Right lobe of liver (tissue), 6 donors: ENCODE measurements at regions not wholly inside any gene's neighbourhood (a gene's known extent, or its start where the extent isn't known, plus 50 kb on each side); places are given as distances from the start of the nearest gene placed in this dataset.

Source experiments
- ATAC-seq, 4 donors: fragments of 200-7000 bp; cut with Tn5 transposase; one replicate each; pipeline ENCODE4 v1.9.1; 2020; ENCODE audit warnings: mild to moderate bottlenecking in 4 of 4, moderate library complexity in 4 of 4
- DNase-seq, 3 donors: peaks; one replicate each; pipeline ENCODE4 v3.0.0-alpha.2; 2020
- H3K27ac ChIP-seq, 3 donors: fragments of 200-600 bp; one replicate each; pipeline ENCODE4 v1.8.0; 2022
- H3K27me3 ChIP-seq, 2 donors: fragments of 200-600 bp; one replicate each; pipeline ENCODE4 v1.8.0; 2022
- H3K36me3 ChIP-seq, 4 donors: fragments of 200-600 bp; sonication (generic) in 1 of 4; one replicate each; pipeline versions ENCODE4 v1.5.1 to v1.8.0; 2017 to 2022; ENCODE audit warnings: control low read depth in 1 of 4
- H3K4me1 ChIP-seq, 4 donors: fragments of 200-600 bp; sonication (generic) in 1 of 4; one replicate each; pipeline versions ENCODE4 v1.5.1 to v1.8.0; 2017 to 2022; ENCODE audit warnings: control low read depth in 1 of 4
- H3K4me3 ChIP-seq, 3 donors: fragments of 200-600 bp; one replicate each; pipeline ENCODE4 v1.8.0; 2022
- H3K9me3 ChIP-seq, 4 donors: fragments of 200-600 bp; sonication (generic) in 1 of 4; one replicate each; pipeline versions ENCODE4 v1.5.1 to v1.8.0; 2017 to 2022; ENCODE audit warnings: control low read depth in 1 of 4
- CTCF ChIP-seq, 4 donors: fragments of 200-600 bp in 3 of 4; fragments of 450-650 bp in 1 of 4; IDR thresholded peaks; one replicate each; pipeline versions ENCODE4 v1.5.1 to v1.8.0; 2016 to 2022; ENCODE audit warnings: antibody characterized with exemption in 4 of 4, mild to moderate bottlenecking in 2 of 4
- POLR2A ChIP-seq: fragments of 450-650 bp; IDR thresholded peaks from one replicate; pipeline ENCODE4 v1.6.1; 2017; ENCODE audit warnings: antibody characterized with exemption, mild to moderate bottlenecking
- WGBS: methylation state at CpG from one replicate; pipeline ENCODE4 v1.1.6; 2018; ENCODE audit warnings: low coverage, low lambda C conversion rate; ENCODE audit not compliant: insufficient coverage; ENCODE audit errors: missing lambda C conversion rate; 5-methylcytosine and 5-hydroxymethylcytosine counted together
- intact Hi-C, 2 donors: fragments of 100-400 bp; cut with DNase I; formaldehyde crosslinking; loops; one replicate each; pipeline versions ENCODE4 v1.11.2 to v1.14.1; 2022
- donor health status: DM: no; HTN: yes; CAD: no.
- donor health status: DM: no; HTN: no; CAD: no.
- donor health status: DM: no; HTN: no; CAD: no.
- donor health status: DM: no; HTN: yes; CAD: no.
- donor health status: DM: no; HTN: yes; CAD: no.

GRCh38 chr11:81224396-81224795, 1509.3 kb downstream of the FAM181B start:
- H3K4me3 ChIP-seq: no peak overlapping the region
- TF ChIP-seq POLR2A: no peak
- no peak for TF ChIP-seq CTCF (IDR thresholded peaks at IDR 0.05)
- WGBS: 54% methylated on average over 3 of the region's 3 CpGs
- ATAC-seq (no peak), DNase-seq (no peak)
- intact Hi-C loops: no loop called here
- no peaks in the 10 kb centered on the region for H3K27me3 ChIP-seq
- H3K9me3 ChIP-seq: no peaks in the 10 kb centered on the region
- no peaks in the 10 kb centered on the region for H3K4me1 ChIP-seq
- H3K27ac ChIP-seq: no peak overlapping the region
- H3K36me3 ChIP-seq: no peaks in the 10 kb centered on the region

GRCh38 chr11:81222491-81222890, 1511.2 kb downstream of the FAM181B start:
- intact Hi-C loops: no loop called here
- no peak overlapping the region for H3K27ac ChIP-seq
- no CpG with 5 or more reads among the region's 3 CpGs for WGBS
- H3K4me1 ChIP-seq: no peaks in the 10 kb centered on the region
- no peaks in the 10 kb centered on the region for H3K27me3 ChIP-seq
- DNase-seq (no peak), ATAC-seq (no peak)
- no peaks in the 10 kb centered on the region for H3K9me3 ChIP-seq
- no peak for TF ChIP-seq CTCF (IDR thresholded peaks at IDR 0.05)
- TF ChIP-seq POLR2A: no peak
- H3K36me3 ChIP-seq: no peaks in the 10 kb centered on the region
- no peak overlapping the region for H3K4me3 ChIP-seq

GRCh38 chr11:81220146-81220895, 1513.3 kb downstream of the FAM181B start:
- ATAC-seq: no peak
- intact Hi-C loops: no loop called here

GRCh38 chr11:81219661-81220060, 1514.0 kb downstream of the FAM181B start:
- ATAC-seq (no peak), DNase-seq (no peak)
- Histone ChIP-seq H3K9me3 (no peaks in the 10 kb centered on the region), H3K4me3 (no peak overlapping the region), H3K27ac (no peak overlapping the region), H3K36me3 (no peaks in the 10 kb centered on the region), H3K27me3 (no peaks in the 10 kb centered on the region), H3K4me1 (no peaks in the 10 kb centered on the region)
- TF ChIP-seq POLR2A (no peak), CTCF (IDR thresholded peaks at IDR 0.05) (no peak)
- WGBS: 80% methylated on average over 1 of the region's 1 CpG
- intact Hi-C loops: no loop called here

More at GRCh38 chr11:81220146-81220895, 1513.3 kb downstream of the FAM181B start:
- H3K36me3 ChIP-seq: no peaks in the 10 kb centered on the region
- no peaks in the 10 kb centered on the region for H3K9me3 ChIP-seq
- TF ChIP-seq POLR2A (no peak), CTCF (IDR thresholded peaks at IDR 0.05) (no peak)
- H3K27me3 ChIP-seq: no peaks in the 10 kb centered on the region
- no peaks in the 10 kb centered on the region for H3K4me1 ChIP-seq
- no peak overlapping the region for H3K4me3 ChIP-seq
- DNase-seq: no peak
- 69% methylated on average over 9 of the region's 9 CpGs for WGBS
- H3K27ac ChIP-seq: no peak overlapping the region
